H9 (cell line): ENCODE measurements at regions not wholly inside any gene's neighbourhood (a gene's known extent, or its start where the extent isn't known, plus 50 kb on each side); places are given as distances from the start of the nearest gene placed in this dataset.

Source experiments
- DNase-seq: peaks from one replicate; pipeline ENCODE4 v3.0.0-alpha.2; 2017
- H2AFZ ChIP-seq: one replicate; pipeline ENCODE4 v1.6.1; 2013; ENCODE audit warnings: mild to moderate bottlenecking, low read length, control low read depth, moderate library complexity
- H2AK5ac ChIP-seq: 2 replicates; pipeline ENCODE4 v1.6.1; 2013; ENCODE audit warnings: low read length, control low read depth, mixed read lengths; ENCODE audit not compliant: insufficient read length
- H2BK120ac ChIP-seq: one replicate; pipeline ENCODE4 v1.6.1; 2013; ENCODE audit warnings: low read depth, mild to moderate bottlenecking, low read length, control low read depth, inconsistent platforms; ENCODE audit not compliant: poor library complexity, severe bottlenecking
- H2BK12ac ChIP-seq: 2 replicates; pipeline ENCODE4 v1.6.1; 2013; ENCODE audit warnings: low read length, control low read depth, mixed read lengths, low read depth; ENCODE audit not compliant: insufficient read length
- H2BK15ac ChIP-seq: 2 replicates; pipeline ENCODE4 v1.6.1; 2013; ENCODE audit warnings: low read depth, low read length, control low read depth
- H2BK20ac ChIP-seq: one replicate; pipeline ENCODE4 v1.6.1; 2013; ENCODE audit warnings: low read depth, mild to moderate bottlenecking, low read length, control low read depth, inconsistent platforms; ENCODE audit not compliant: poor library complexity, severe bottlenecking
- H2BK5ac ChIP-seq: 2 replicates; pipeline ENCODE4 v1.6.1; 2013; ENCODE audit warnings: low read length, control low read depth, mixed read lengths; ENCODE audit not compliant: insufficient read length
- H3K14ac ChIP-seq: 2 replicates; pipeline ENCODE4 v1.6.1; 2013; ENCODE audit warnings: low read length, control low read depth; ENCODE audit not compliant: insufficient read depth
- H3K18ac ChIP-seq: 2 replicates; pipeline ENCODE4 v1.6.1; 2013; ENCODE audit warnings: low read depth, mild to moderate bottlenecking, mixed read lengths, low read length, control low read depth; ENCODE audit not compliant: insufficient read length
- H3K23ac ChIP-seq: 2 replicates; pipeline ENCODE4 v1.6.1; 2013; ENCODE audit warnings: low read length, control low read depth, mixed read lengths, low read depth; ENCODE audit not compliant: insufficient read length
- H3K23me2 ChIP-seq: 2 replicates; pipeline ENCODE4 v1.6.1; 2013; ENCODE audit warnings: low read depth, mild to moderate bottlenecking, mixed read lengths, low read length, control low read depth; ENCODE audit not compliant: insufficient read length, poor library complexity, severe bottlenecking
- H3K27ac ChIP-seq: 2 replicates; pipeline ENCODE4 v1.5.1; 2013; ENCODE audit warnings: low read length, control low read depth, mixed read lengths, low read depth; ENCODE audit not compliant: insufficient read length
- H3K27me3 ChIP-seq: 2 replicates; pipeline ENCODE4 v1.6.1; 2013; ENCODE audit warnings: low read length, control low read depth, inconsistent platforms; ENCODE audit not compliant: insufficient read depth
- H3K4ac ChIP-seq: 2 replicates; pipeline ENCODE4 v1.6.1; 2013; ENCODE audit warnings: low read depth, mild to moderate bottlenecking, control low read depth, inconsistent platforms, low read length, moderate library complexity
- H3K4me1 ChIP-seq: 2 replicates; pipeline ENCODE4 v1.6.1; 2013; ENCODE audit warnings: low read length, control low read depth, inconsistent platforms; ENCODE audit not compliant: insufficient read depth
- H3K4me2 ChIP-seq: 2 replicates; pipeline ENCODE4 v1.6.1; 2013; ENCODE audit warnings: low read length, control low read depth, mixed read lengths; ENCODE audit not compliant: insufficient read length, insufficient read depth
- H3K56ac ChIP-seq: 2 replicates; pipeline ENCODE4 v1.6.1; 2013; ENCODE audit warnings: low read depth, mild to moderate bottlenecking, mixed read lengths, low read length, control low read depth; ENCODE audit not compliant: insufficient read length
- H3K79me1 ChIP-seq: 2 replicates; pipeline ENCODE4 v1.6.1; 2013; ENCODE audit warnings: low read depth, mild to moderate bottlenecking, moderate library complexity, low read length, control low read depth, inconsistent platforms; ENCODE audit not compliant: insufficient read depth, poor library complexity, severe bottlenecking
- H3K79me2 ChIP-seq: 2 replicates; pipeline ENCODE4 v1.6.1; 2013; ENCODE audit warnings: low read length, control low read depth, inconsistent platforms; ENCODE audit not compliant: insufficient read depth
- H3K9ac ChIP-seq: 2 replicates; pipeline ENCODE4 v1.6.1; 2013; ENCODE audit warnings: low read length, control low read depth, mixed read lengths; ENCODE audit not compliant: insufficient read length; ENCODE audit errors: extremely low read depth
- H3K9me3 ChIP-seq: one replicate; pipeline ENCODE4 v1.6.1; 2013; ENCODE audit warnings: low read depth, low read length, inconsistent platforms; ENCODE audit not compliant: control insufficient read depth
- H3T11ph ChIP-seq: one replicate; pipeline ENCODE4 v1.6.1; 2013; ENCODE audit warnings: mild to moderate bottlenecking, low read length, control low read depth, inconsistent platforms
- H4K20me1 ChIP-seq: one replicate; pipeline ENCODE4 v1.6.1; 2013; ENCODE audit not compliant: control insufficient read depth, insufficient read length, insufficient read depth
- H4K5ac ChIP-seq: 2 replicates; pipeline ENCODE4 v1.6.1; 2013; ENCODE audit warnings: low read depth, mild to moderate bottlenecking, mixed read lengths, low read length, control low read depth; ENCODE audit not compliant: insufficient read length
- H4K8ac ChIP-seq: replicated peaks from 2 replicates; pipeline ENCODE4 v1.6.1; 2013; ENCODE audit warnings: low read length, control low read depth, mixed read lengths, low read depth; ENCODE audit not compliant: insufficient read length
- H4K91ac ChIP-seq: 2 replicates; pipeline ENCODE4 v1.6.1; 2013; ENCODE audit warnings: low read depth, mild to moderate bottlenecking, moderate library complexity, mixed read lengths, low read length, control low read depth; ENCODE audit not compliant: insufficient read length
- H3K27ac Mint-ChIP-seq, 3 experiments: 2 replicates in 2 of 3; 3 replicates in 1 of 3; pipeline ENCODE4 v1.8.0; 2020 to 2021; ENCODE audit warnings: mixed read lengths in 3 of 3, mild to moderate bottlenecking in 1 of 3, moderate library complexity in 1 of 3
- H3K27me3 Mint-ChIP-seq: 2 replicates; pipeline ENCODE4 v1.8.0; 2021; ENCODE audit warnings: low read depth, mild to moderate bottlenecking, moderate library complexity, mixed read lengths
- H3K36me3 Mint-ChIP-seq, 3 experiments: 2 replicates in 2 of 3; 3 replicates in 1 of 3; pipeline ENCODE4 v1.8.0; 2020 to 2021; ENCODE audit warnings: low read depth in 3 of 3, mixed read lengths in 3 of 3; ENCODE audit not compliant: insufficient read depth in 1 of 3
- H3K4me1 Mint-ChIP-seq, 2 experiments: 2 replicates each; pipeline ENCODE4 v1.8.0; 2020; ENCODE audit warnings: mixed read lengths in 2 of 2
- H3K4me3 Mint-ChIP-seq, 2 experiments: 2 replicates in 1 of 2; 3 replicates in 1 of 2; pipeline ENCODE4 v1.8.0; 2020 to 2021; ENCODE audit warnings: mild to moderate bottlenecking in 2 of 2, mixed read lengths in 2 of 2, moderate library complexity in 1 of 2
- H3K9me3 Mint-ChIP-seq, 2 experiments: 2 replicates in 1 of 2; 3 replicates in 1 of 2; pipeline ENCODE4 v1.8.0; 2020; ENCODE audit warnings: mild to moderate bottlenecking in 2 of 2, mixed read lengths in 2 of 2, moderate library complexity in 1 of 2
- CTCF ChIP-seq: fragments of 200-600 bp; sonication (generic); conservative IDR thresholded peaks from 3 replicates; pipeline ENCODE4 v1.8.0; 2021; ENCODE audit warnings: antibody characterized with exemption, mild to moderate bottlenecking
- WGBS: extraction: QIAGEN DNeasy Blood & Tissue Kit; methylation state at CpG from one replicate; pipeline ENCODE4 v1.1.7; 2013; ENCODE audit warnings: missing lambda C conversion rate, low lambda C conversion rate, mixed read lengths; ENCODE audit not compliant: insufficient read length; ENCODE audit errors: extremely low coverage; 5-methylcytosine and 5-hydroxymethylcytosine counted together

GRCh38 chr1:4275083-4275482 is 375.0 kb upstream of the C1orf174 start:
- Histone ChIP-seq H4K20me1 (no peaks in the 10 kb centered on the region), H3K9ac (no peak overlapping the region), H2BK12ac (no peak overlapping the region), H3K79me2 (no peaks in the 10 kb centered on the region), H2BK20ac (no peak overlapping the region), H3K14ac (no peak overlapping the region), H3K4me2 (no peak overlapping the region), H3K27me3 (no peaks in the 10 kb centered on the region), H3K4ac (no peak overlapping the region), H3K23me2 (no peaks in the 10 kb centered on the region), H3K4me1 (no peaks in the 10 kb centered on the region), H3K9me3 (no peaks in the 10 kb centered on the region), H4K91ac (no peak overlapping the region), H3T11ph (no peak overlapping the region), H2AK5ac (no peak overlapping the region), H3K79me1 (no peaks in the 10 kb centered on the region), H2BK15ac (no peak overlapping the region), H2BK5ac (no peak overlapping the region), H3K18ac (no peak overlapping the region), H3K27ac (no peak overlapping the region), H2AFZ (no peak overlapping the region), H2BK120ac (no peak overlapping the region), H3K23ac (no peak overlapping the region), H4K8ac (no peak overlapping the region), H4K5ac (no peak overlapping the region), H3K56ac (no peak overlapping the region)
- Mint-ChIP-seq H3K36me3 (peaks cover 11 to 20% (median 12%) of the 10 kb centered on the region in 3 experiments; a peak in 6 of 7 replicates), H3K27me3 (peaks cover 44% of the 10 kb centered on the region), H3K4me1 (peaks cover 27 to 40% of the 10 kb centered on the region in 2 experiments), H3K9me3 (peaks cover 21 to 27% of the 10 kb centered on the region in 2 experiments), H3K4me3 (no peak overlapping the region), H3K27ac (no peak overlapping the region)
- no peak for TF ChIP-seq CTCF
- DNase-seq = no peak
- no CpG with 5 or more reads among the region's 9 CpGs for WGBS
